Muscle layer of duodenum (tissue), 2 donors: ENCODE measurements at regions not wholly inside any gene's neighbourhood (a gene's known extent, or its start where the extent isn't known, plus 50 kb on each side); places are given as distances from the start of the nearest gene placed in this dataset.

Experiments
- H3K27ac ChIP-seq: one replicate; pipeline ENCODE4 v1.7.0; 2013; ENCODE audit warnings: mild to moderate bottlenecking, low read length
- H3K27me3 ChIP-seq: one replicate; pipeline ENCODE4 v1.7.0; 2013; ENCODE audit warnings: low read depth, mild to moderate bottlenecking, control low read depth, low read length
- H3K36me3 ChIP-seq, 2 donors: one replicate each; pipeline ENCODE4 v1.7.0; 2013; ENCODE audit warnings: low read length in 2 of 2, control low read depth in 1 of 2, mild to moderate bottlenecking in 1 of 2; ENCODE audit not compliant: insufficient read depth in 2 of 2, control insufficient read depth in 1 of 2
- H3K4me1 ChIP-seq, 2 donors: one replicate each; pipeline ENCODE4 v1.7.0; 2013; ENCODE audit warnings: low read length in 2 of 2, mild to moderate bottlenecking in 2 of 2, control low read depth in 1 of 2, moderate library complexity in 1 of 2; ENCODE audit not compliant: insufficient read depth in 2 of 2, control insufficient read depth in 1 of 2
- H3K4me3 ChIP-seq, 2 donors: one replicate each; pipeline ENCODE4 v1.7.0; 2013; ENCODE audit warnings: low read length in 2 of 2, low read depth in 1 of 2, mild to moderate bottlenecking in 1 of 2
- H3K9me3 ChIP-seq, 2 donors: one replicate each; pipeline ENCODE4 v1.7.0; 2013; ENCODE audit warnings: low read length in 2 of 2, control low read depth in 1 of 2, mild to moderate bottlenecking in 1 of 2; ENCODE audit not compliant: control insufficient read depth in 1 of 2
- donor health status: healthy.

DNA sequence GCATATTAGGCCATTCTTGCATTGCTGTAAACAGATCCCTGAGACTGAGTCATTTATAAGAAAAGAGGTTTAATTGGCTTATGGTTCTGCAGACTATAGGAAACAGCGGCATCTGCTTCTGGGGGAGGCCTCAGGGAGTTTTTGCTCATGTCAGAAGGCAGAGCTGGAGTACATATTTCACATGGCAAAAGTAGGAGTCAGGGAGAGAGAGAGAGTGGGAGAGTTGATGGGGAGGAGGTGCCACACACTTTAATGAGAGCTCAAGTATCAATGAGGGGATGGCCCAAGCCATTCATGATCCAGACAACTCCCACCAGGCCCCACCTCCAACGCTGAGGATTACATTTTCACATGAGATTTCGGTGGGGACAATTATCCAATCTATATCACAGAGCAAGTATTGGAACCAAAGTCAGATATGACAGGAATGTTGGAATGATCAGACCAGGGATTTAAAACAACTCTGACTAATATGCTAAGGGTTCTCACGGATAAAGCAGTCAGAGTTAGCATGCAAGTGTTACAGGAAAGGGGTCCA lies 795.3 kb upstream of the CELF2 start:
- no peak overlapping the region for H3K4me3 ChIP-seq
- no peaks in the 10 kb centered on the region for H3K9me3 ChIP-seq
- H3K4me1 ChIP-seq = no peaks in the 10 kb centered on the region
- no peaks in the 10 kb centered on the region for H3K36me3 ChIP-seq
- H3K27ac ChIP-seq = no peak overlapping the region
- H3K27me3 ChIP-seq = no peaks in the 10 kb centered on the region

- no peak overlapping the region for H3K27ac ChIP-seq
- no peaks in the 10 kb centered on the region for H3K4me1 ChIP-seq
- no peaks in the 10 kb centered on the region for H3K9me3 ChIP-seq
- H3K36me3 ChIP-seq = no peaks in the 10 kb centered on the region
- H3K27me3 ChIP-seq = no peaks in the 10 kb centered on the region
- no peak overlapping the region for H3K4me3 ChIP-seq
Measured at GRCh38 chr10:10223131-10223530, 794.5 kb upstream of the CELF2 start.

DNA sequence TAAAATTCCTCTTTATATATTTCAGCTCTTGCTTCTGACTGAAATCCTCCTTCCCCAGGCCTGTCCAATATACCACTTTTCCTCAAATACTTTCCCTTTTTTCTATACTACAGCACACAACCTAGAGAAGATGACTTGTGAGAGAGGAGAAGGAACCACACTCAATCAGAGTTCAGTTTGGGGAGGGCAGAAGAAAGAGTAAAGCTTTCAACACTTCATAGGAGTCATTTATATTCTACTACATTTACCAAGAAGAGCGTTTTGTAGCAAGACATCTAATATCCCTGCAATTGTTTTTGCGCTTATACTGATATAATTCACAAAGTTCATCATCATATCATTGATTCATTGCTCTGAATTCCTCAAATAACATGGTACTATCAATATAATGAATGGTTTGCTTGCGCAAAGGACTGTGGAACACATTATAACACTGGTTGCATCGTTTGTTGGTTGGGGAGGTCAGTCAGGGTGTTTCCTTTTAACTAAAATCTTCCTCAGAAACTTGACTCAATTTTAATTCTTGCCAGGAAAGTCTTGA lies 792.5 kb upstream of the CELF2 start:
- H3K9me3 ChIP-seq = no peaks in the 10 kb centered on the region
- no peaks in the 10 kb centered on the region for H3K27me3 ChIP-seq
- H3K4me3 ChIP-seq = no peak overlapping the region
- no peaks in the 10 kb centered on the region for H3K36me3 ChIP-seq
- no peak overlapping the region for H3K27ac ChIP-seq
- H3K4me1 ChIP-seq = no peaks in the 10 kb centered on the region

- Histone ChIP-seq H3K27me3 (no peaks in the 10 kb centered on the region), H3K36me3 (no peaks in the 10 kb centered on the region), H3K9me3 (no peaks in the 10 kb centered on the region), H3K4me1 (no peaks in the 10 kb centered on the region), H3K27ac (no peak overlapping the region), H3K4me3 (no peak overlapping the region)
Measured at GRCh38 chr10:10233229-10233628, 784.4 kb upstream of the CELF2 start.

DNA sequence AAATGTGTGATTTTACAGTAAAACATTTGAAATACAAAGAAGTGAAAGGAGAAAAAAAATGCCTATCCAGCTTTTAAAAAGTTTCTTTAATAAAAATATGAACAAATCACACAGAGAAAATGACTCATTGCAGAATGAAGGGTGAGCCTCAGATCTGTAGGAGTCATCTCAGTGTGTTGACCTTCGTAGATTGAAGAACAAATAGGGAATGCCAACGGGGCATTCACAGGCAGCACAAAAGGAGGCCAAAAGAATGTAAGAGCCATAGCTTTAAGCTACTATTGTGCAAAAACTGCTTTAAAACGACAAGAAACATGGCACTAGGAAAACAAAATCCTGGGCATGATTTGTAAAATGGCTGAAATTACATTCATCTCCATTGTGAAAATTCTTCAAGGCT lies 782.7 kb upstream of the CELF2 start:
- no peaks in the 10 kb centered on the region for H3K36me3 ChIP-seq
- no peak overlapping the region for H3K27ac ChIP-seq
- no peaks in the 10 kb centered on the region for H3K27me3 ChIP-seq
- H3K9me3 ChIP-seq = no peaks in the 10 kb centered on the region
- no peaks in the 10 kb centered on the region for H3K4me1 ChIP-seq
- H3K4me3 ChIP-seq = no peak overlapping the region

DNA sequence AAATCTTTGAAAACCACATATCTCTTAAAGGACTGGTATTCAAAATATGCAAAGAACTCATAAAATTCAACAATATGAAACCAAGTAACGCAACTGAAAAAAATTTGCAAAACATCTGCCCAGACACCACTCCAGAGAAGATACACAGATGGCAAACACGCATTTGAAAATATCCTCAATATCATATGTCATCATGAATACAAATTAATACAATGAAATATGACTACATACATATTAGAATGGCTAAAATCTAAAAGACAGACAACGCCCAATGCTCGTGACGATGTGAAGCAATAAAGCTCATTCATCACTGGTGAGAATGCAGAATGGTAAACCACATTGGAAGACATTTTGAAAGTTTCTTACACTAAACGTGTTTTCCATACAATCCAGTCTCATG lies 770.1 kb upstream of the CELF2 start:
- H3K4me3 ChIP-seq = no peak overlapping the region
- H3K9me3 ChIP-seq = no peaks in the 10 kb centered on the region
- H3K36me3 ChIP-seq = no peaks in the 10 kb centered on the region
- no peak overlapping the region for H3K27ac ChIP-seq
- H3K27me3 ChIP-seq = no peaks in the 10 kb centered on the region
- no peaks in the 10 kb centered on the region for H3K4me1 ChIP-seq

DNA sequence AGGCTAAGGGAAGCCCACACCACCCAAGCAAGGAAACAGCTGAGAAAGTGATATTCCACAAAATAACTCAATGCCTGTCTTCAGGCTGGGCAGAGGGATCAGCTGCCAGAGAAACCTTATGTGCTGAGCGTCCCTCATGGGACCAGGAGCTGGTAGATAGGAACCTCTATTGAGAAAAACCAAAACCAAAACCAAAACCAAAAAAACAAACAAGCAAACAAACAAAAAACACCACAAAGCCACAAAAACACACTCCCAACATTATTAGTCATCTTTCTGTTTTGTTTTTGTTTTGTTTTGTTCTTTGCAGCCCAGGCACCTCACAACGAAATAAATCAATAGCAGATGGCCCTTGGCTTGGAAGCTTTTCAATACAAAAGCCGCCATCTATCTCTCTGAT lies 760.8 kb upstream of the CELF2 start:
- Histone ChIP-seq H3K4me3 (no peak overlapping the region), H3K27me3 (no peaks in the 10 kb centered on the region), H3K36me3 (no peaks in the 10 kb centered on the region), H3K4me1 (no peaks in the 10 kb centered on the region), H3K9me3 (peaks cover 0 to 9% of the 10 kb centered on the region in 2 donors), H3K27ac (no peak overlapping the region)

GRCh38 chr10:10259013-10259412 lies 758.7 kb upstream of the CELF2 start:
- Histone ChIP-seq H3K4me3 (no peak overlapping the region), H3K9me3 (peaks cover 0 to 9% of the 10 kb centered on the region in 2 donors), H3K27me3 (no peaks in the 10 kb centered on the region), H3K36me3 (no peaks in the 10 kb centered on the region), H3K4me1 (no peaks in the 10 kb centered on the region), H3K27ac (no peak overlapping the region)

GRCh38 chr10:10270126-10271050 lies 747.3 kb upstream of the CELF2 start:
- no peaks in the 10 kb centered on the region for H3K9me3 ChIP-seq
- H3K27me3 ChIP-seq = no peaks in the 10 kb centered on the region
- no peak overlapping the region for H3K4me3 ChIP-seq
- H3K4me1 ChIP-seq = no peaks in the 10 kb centered on the region
- H3K36me3 ChIP-seq = no peaks in the 10 kb centered on the region
- H3K27ac ChIP-seq = no peak overlapping the region

GRCh38 chr10:10271639-10272192 lies 746.0 kb upstream of the CELF2 start:
- no peaks in the 10 kb centered on the region for H3K36me3 ChIP-seq
- no peak overlapping the region for H3K27ac ChIP-seq
- no peak overlapping the region for H3K4me3 ChIP-seq
- H3K4me1 ChIP-seq = no peaks in the 10 kb centered on the region
- no peaks in the 10 kb centered on the region for H3K27me3 ChIP-seq
- H3K9me3 ChIP-seq = no peaks in the 10 kb centered on the region

- Histone ChIP-seq H3K27ac (no peak overlapping the region), H3K27me3 (no peaks in the 10 kb centered on the region), H3K36me3 (no peaks in the 10 kb centered on the region), H3K4me3 (no peak overlapping the region), H3K9me3 (no peaks in the 10 kb centered on the region), H3K4me1 (no peaks in the 10 kb centered on the region)
Measured at GRCh38 chr10:10273661-10274060, 744.0 kb upstream of the CELF2 start.
